HepG2 (cell line): ENCODE measurements at regions not wholly inside any gene's neighbourhood (a gene's known extent, or its start where the extent isn't known, plus 50 kb on each side); places are given as distances from the start of the nearest gene placed in this dataset.

Source experiments
- CBX5 ChIP-seq: sonication (generic); formaldehyde crosslinking; IDR thresholded peaks from 2 replicates; pipeline ENCODE4 v1.4.0; 2020; ENCODE audit warnings: missing genetic modification reagents, borderline replicate concordance
- GTF2F1 ChIP-seq: fragments of 150-350 bp; IDR thresholded peaks from 2 replicates; pipeline ENCODE4 v1.6.1; 2014; ENCODE audit warnings: low read length
- HOXA7 ChIP-seq: sonication (generic); formaldehyde crosslinking; IDR thresholded peaks from 2 replicates; pipeline ENCODE4 v1.8.1; 2022; ENCODE audit warnings: mild to moderate bottlenecking, missing genetic modification reagents, moderate library complexity
- MED13 ChIP-seq: sonication (generic); formaldehyde crosslinking; IDR thresholded peaks from 2 replicates; pipeline ENCODE4 v1.5.0; 2020; ENCODE audit warnings: missing genetic modification reagents
- MYNN ChIP-seq: sonication (generic); formaldehyde crosslinking; IDR thresholded peaks from 2 replicates; pipeline ENCODE4 v1.4.0; 2020; ENCODE audit warnings: mild to moderate bottlenecking, low read depth, missing genetic modification reagents
- NR2C2 ChIP-seq: sonication (generic); formaldehyde crosslinking; IDR thresholded peaks from 2 replicates; pipeline ENCODE4 v1.4.0; 2020; ENCODE audit warnings: missing genetic modification reagents, mild to moderate bottlenecking, moderate library complexity, borderline replicate concordance
- POLR2G ChIP-seq: fragments of 200-400 bp; formaldehyde crosslinking; IDR thresholded peaks from 2 replicates; pipeline ENCODE4 v1.6.1; 2018; ENCODE audit warnings: mild to moderate bottlenecking, low read depth, low read length, moderate library complexity

DNA sequence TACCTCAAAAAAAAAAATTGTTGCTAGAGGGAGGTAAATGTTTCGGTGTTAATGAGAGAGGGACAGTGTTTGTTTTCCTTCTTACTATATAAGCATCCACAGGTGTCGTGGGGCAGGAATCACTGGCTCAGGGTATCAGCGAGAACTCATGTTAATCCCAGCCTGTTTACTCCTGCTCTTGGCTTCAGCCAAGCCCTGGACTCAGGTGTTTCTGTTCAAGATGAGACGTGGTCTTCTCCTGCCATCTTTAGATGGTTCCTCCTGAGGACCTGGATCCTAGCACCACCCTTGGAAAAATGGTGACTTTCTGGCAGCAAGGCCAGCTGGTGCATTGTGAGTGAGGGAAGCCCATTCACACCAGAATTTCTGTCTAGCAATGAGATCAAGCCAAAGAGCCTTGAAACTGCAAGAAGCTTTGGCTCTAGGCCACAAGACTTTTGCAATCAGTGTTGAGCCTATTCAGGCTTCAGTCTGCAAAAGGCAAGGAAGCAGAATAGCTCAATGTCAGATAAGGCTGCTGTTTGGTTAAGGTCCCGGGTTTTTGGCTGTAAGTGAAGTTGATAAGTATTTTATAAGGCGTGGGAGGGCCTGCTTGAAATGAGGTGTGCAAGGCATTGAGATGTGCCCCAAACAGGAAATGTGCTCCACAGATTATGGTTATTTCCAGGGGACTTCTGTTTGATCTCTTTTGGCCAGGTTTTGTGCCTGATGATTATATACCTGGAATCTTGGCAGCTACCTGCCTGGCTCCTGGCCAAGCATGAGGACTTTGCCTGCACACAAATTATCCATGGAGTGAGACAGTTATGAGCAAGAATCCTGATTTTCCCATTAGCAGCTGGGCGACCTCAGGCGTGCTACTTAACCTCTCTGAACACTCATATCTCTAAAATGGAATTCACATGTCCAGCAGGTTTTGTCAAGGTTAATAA is 99.8 kb downstream of the TENT4A start:
- no peak for TF ChIP-seq CBX5
- TF ChIP-seq MED13 (CRISPR knock-in tag), result no peak
- TF ChIP-seq MYNN (CRISPR knock-in tag), result no peak
- TF ChIP-seq GTF2F1, result no peak
- no peak for TF ChIP-seq NR2C2 (CRISPR knock-in tag)
- TF ChIP-seq HOXA7 (CRISPR knock-in tag), result no peak
- TF ChIP-seq POLR2G, result no peak
